HAP-1 (cell line): ENCODE measurements at regions not wholly inside any gene's neighbourhood (a gene's known extent, or its start where the extent isn't known, plus 50 kb on each side); places are given as distances from the start of the nearest gene placed in this dataset.
"Not testable (repeated sequence)": the region's sequence is repeated elsewhere in the genome, so short reads cannot be mapped to it uniquely, and the experiment has no call there.

ENCODE experiments used
- DNase-seq, 2 experiments: peaks; one replicate each; pipeline ENCODE4 v3.0.0-alpha.2; 2016 to 2020; ENCODE audit warnings: low spot score in 2 of 2
- H3K27me3 ChIP-seq: fragments of 250-450 bp; sonication (Bioruptor Pico); 2 replicates; pipeline ENCODE4 v1.5.1; 2020; ENCODE audit warnings: low read depth, mild to moderate bottlenecking, moderate library complexity
- H3K36me3 ChIP-seq: fragments of 250-450 bp; sonication (Bioruptor Pico); replicated peaks from 2 replicates; pipeline ENCODE4 v1.5.1; 2020; ENCODE audit warnings: mild to moderate bottlenecking
- H3K4me1 ChIP-seq: fragments of 250-450 bp; sonication (Bioruptor Pico); 2 replicates; pipeline ENCODE4 v1.5.1; 2020; ENCODE audit warnings: mild to moderate bottlenecking
- H3K4me3 ChIP-seq: fragments of 250-450 bp; sonication (Bioruptor Pico); 2 replicates; pipeline ENCODE4 v1.5.1; 2020; ENCODE audit warnings: mild to moderate bottlenecking, moderate library complexity
- H3K9me3 ChIP-seq: fragments of 250-450 bp; sonication (Bioruptor Pico); 2 replicates; pipeline ENCODE4 v1.5.1; 2020; ENCODE audit warnings: mild to moderate bottlenecking, moderate library complexity
- in situ Hi-C: fragments of 300-500 bp; cut with MboI; formaldehyde crosslinking; loops from 3 replicates; pipeline ENCODE4 v1.14.3; 2020; ENCODE audit warnings: low sequenced_read_pairs, inconsistent platforms, mixed read lengths

DNA sequence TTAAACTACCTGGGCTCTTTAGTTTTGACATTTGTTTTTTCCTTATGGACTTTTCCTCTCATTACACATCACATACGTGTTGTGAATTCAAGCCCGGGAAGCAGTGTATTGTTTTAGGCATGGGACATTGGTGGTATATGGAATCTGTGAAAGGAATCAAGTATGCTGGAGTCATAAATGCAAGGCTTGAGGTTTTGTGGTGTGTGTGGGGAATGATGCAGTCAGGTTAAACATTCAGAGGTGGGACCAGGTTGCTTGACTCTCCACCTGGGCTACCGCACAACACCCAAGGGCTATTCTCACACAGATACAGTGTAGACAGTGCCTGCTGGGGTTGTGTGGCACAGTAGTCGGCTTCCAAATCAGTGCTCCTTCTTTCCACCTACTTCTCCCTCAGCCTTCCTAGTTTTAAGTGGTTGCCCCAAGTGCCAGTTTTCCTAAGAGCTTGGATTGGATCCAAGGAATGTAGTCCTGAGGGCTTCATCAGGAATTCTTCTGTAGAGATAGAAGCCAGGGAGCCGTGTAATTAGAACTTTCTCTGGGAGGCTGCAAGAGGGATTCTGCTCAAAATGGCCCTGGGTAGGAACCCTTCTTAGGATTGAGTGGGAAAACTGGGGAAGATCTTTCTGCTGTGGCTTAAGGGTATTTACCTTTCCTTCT, 243.7 kb downstream of the C12orf75 start:
- Histone ChIP-seq H3K4me1 (no peaks in the 10 kb centered on the region), H3K36me3 (no peaks in the 10 kb centered on the region), H3K9me3 (no peaks in the 10 kb centered on the region), H3K4me3 (no peak overlapping the region), H3K27me3 (no peaks in the 10 kb centered on the region)
- in situ Hi-C loops: no loop called here
- no peak for DNase-seq

- Histone ChIP-seq H3K4me3 (no peak overlapping the region), H3K4me1 (no peaks in the 10 kb centered on the region), H3K9me3 (no peaks in the 10 kb centered on the region), H3K27me3 (no peaks in the 10 kb centered on the region), H3K36me3 (no peaks in the 10 kb centered on the region)
- in situ Hi-C loops: no loop called here
- no peak for DNase-seq
Observed at GRCh38 chr12:105575235-105575634, 244.7 kb downstream of the C12orf75 start.

GRCh38 chr12:105576261-105576660, 245.8 kb downstream of the C12orf75 start:
- Histone ChIP-seq H3K36me3 (no peaks in the 10 kb centered on the region), H3K27me3 (no peaks in the 10 kb centered on the region), H3K4me3 (no peak overlapping the region), H3K9me3 (no peaks in the 10 kb centered on the region), H3K4me1 (no peaks in the 10 kb centered on the region)
- DNase-seq: no peak
- in situ Hi-C loops: no loop called here

DNA sequence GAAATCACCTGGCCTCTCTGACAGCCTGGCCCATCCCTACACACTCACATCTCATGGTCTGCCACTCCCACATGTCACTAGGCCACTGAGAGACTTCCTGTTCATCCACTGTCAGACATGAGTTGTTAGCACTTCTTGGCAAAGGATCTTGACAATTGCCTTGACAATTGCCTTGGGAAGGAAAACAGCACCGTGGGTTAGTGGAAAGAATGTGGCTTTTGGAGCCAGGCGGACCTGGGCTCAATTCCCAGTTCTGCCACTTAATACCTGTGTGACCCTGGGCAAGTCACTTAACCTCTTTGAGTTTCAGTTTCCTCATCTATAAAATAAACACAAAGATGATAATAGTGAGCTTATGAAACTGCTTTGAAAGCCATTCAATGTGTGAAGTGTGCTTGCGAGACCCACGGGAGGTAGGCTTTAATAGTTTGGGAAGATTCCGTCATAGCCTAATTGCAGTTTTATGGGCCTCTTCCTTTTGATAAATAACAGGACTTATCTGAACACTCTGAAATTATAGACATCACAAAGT, 250.4 kb downstream of the C12orf75 start:
- no peak overlapping the region for H3K4me3 ChIP-seq
- in situ Hi-C loops: no loop called here
- no peaks in the 10 kb centered on the region for H3K9me3 ChIP-seq
- no peaks in the 10 kb centered on the region for H3K4me1 ChIP-seq
- DNase-seq: no peak
- no peaks in the 10 kb centered on the region for H3K27me3 ChIP-seq
- H3K36me3 ChIP-seq: no peaks in the 10 kb centered on the region

GRCh38 chr12:105581420-105581819, 250.9 kb downstream of the C12orf75 start:
- Histone ChIP-seq H3K4me1 (no peaks in the 10 kb centered on the region), H3K4me3 (no peak overlapping the region), H3K9me3 (no peaks in the 10 kb centered on the region), H3K36me3 (no peaks in the 10 kb centered on the region), H3K27me3 (no peaks in the 10 kb centered on the region)
- DNase-seq: no peak
- in situ Hi-C loops: no loop called here

GRCh38 chr12:105585107-105585506, 254.6 kb downstream of the C12orf75 start:
- no peak for DNase-seq
- Histone ChIP-seq H3K4me1 (no peaks in the 10 kb centered on the region), H3K4me3 (no peak overlapping the region), H3K27me3 (no peaks in the 10 kb centered on the region), H3K9me3 (no peaks in the 10 kb centered on the region), H3K36me3 (no peaks in the 10 kb centered on the region)
- in situ Hi-C loops: no loop called here

DNA sequence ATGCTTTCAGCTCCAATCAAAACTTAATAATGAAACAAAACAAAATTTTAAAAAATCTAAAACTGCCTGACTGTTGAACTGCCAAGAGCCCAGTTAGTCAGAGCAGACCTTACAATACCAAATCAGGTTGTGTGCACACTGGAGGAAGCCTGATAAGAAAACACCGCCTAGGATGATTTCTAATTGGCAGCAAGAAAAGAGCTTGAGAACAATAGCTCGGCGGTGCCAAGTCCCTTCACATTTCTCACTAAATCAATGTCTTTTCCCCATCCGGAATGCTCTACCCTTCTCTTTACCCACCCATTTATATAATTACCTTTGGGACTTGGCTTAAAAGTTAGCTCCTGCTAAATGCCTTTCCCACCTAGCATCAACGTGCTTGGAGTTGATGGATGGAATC, 256.7 kb downstream of the C12orf75 start:
- Histone ChIP-seq H3K27me3 (no peaks in the 10 kb centered on the region), H3K36me3 (no peaks in the 10 kb centered on the region), H3K9me3 (no peaks in the 10 kb centered on the region), H3K4me3 (no peak overlapping the region), H3K4me1 (no peaks in the 10 kb centered on the region)
- DNase-seq: no peak
- in situ Hi-C loops: no loop called here

DNA sequence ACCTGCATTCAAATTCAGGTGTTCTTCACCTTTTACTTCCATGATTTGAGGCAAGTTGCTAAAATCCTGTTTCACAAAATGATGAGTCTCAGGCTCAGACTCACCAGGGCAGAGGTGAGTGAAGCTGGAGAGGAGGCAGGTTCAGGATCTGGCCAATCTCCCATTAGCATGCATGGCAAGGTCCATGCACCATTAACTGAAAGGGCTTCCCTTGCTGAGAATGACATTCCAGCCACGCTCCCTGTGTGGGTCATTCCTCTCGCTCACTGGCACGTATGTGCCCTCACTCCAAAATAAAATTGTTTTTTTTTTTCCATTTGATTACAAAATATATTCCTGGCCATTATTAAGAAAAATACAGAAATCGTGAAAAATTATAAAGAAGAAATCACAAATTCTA, 257.6 kb downstream of the C12orf75 start:
- H3K27me3 ChIP-seq: no peaks in the 10 kb centered on the region
- no peaks in the 10 kb centered on the region for H3K36me3 ChIP-seq
- H3K4me3 ChIP-seq: no peak overlapping the region
- DNase-seq: no peak
- H3K9me3 ChIP-seq: no peaks in the 10 kb centered on the region
- H3K4me1 ChIP-seq: no peaks in the 10 kb centered on the region
- in situ Hi-C loops: no loop called here

GRCh38 chr12:105590571-105590970, 260.1 kb downstream of the C12orf75 start:
- H3K4me1 ChIP-seq: no peaks in the 10 kb centered on the region
- DNase-seq: no peak
- H3K27me3 ChIP-seq: no peaks in the 10 kb centered on the region
- H3K36me3 ChIP-seq: no peaks in the 10 kb centered on the region
- in situ Hi-C loops: no loop called here
- H3K4me3 ChIP-seq: no peak overlapping the region
- no peaks in the 10 kb centered on the region for H3K9me3 ChIP-seq

DNA sequence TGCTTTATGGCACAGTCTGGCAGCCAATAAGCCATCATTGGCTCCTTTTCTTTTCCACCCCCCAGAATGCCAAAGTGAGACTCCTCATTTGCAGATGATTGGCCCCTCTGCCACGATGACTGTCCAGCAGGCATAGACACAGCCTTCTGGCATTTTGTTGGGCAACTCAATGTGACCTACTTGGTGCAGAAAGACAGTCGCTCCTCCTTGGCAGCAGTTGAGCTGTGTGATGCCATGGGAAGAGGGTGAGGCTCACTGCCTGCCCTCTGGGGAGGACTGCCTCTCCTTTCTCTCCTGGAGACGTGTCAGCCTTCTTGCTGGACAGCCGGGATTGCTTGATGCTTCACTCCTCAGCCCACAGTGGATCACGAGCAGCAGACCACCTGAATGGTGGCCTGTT, 264.9 kb downstream of the C12orf75 start:
- H3K9me3 ChIP-seq: 0 out of 2 replicates have a peak, but pooled peaks cover 2% of the 10 kb centered on the region
- no peak overlapping the region for H3K4me3 ChIP-seq
- peaks cover 9% of the 10 kb centered on the region; the same call in 1 of the 2 replicates for H3K4me1 ChIP-seq
- no peak for DNase-seq
- no peaks in the 10 kb centered on the region for H3K36me3 ChIP-seq
- no peaks in the 10 kb centered on the region for H3K27me3 ChIP-seq
- in situ Hi-C loops: no loop called here

- Histone ChIP-seq H3K9me3 (0 out of 2 replicates have a peak, but pooled peaks cover 2% of the 10 kb centered on the region), H3K27me3 (no peaks in the 10 kb centered on the region), H3K4me3 (no peak overlapping the region), H3K36me3 (no peaks in the 10 kb centered on the region), H3K4me1 (peaks cover 9% of the 10 kb centered on the region; the same call in 1 of the 2 replicates)
- no peak for DNase-seq
- in situ Hi-C loops: no loop called here
Observed at GRCh38 chr12:105596731-105597130, 266.2 kb downstream of the C12orf75 start.

- Histone ChIP-seq H3K4me1 (peaks cover 9% of the 10 kb centered on the region; the same call in 1 of the 2 replicates), H3K27me3 (no peaks in the 10 kb centered on the region), H3K36me3 (no peaks in the 10 kb centered on the region), H3K4me3 (no peak overlapping the region), H3K9me3 (0 out of 2 replicates have a peak, but pooled peaks cover 2% of the 10 kb centered on the region)
- in situ Hi-C loops: no loop called here
- no peak for DNase-seq
Observed at GRCh38 chr12:105598031-105598430, 267.5 kb downstream of the C12orf75 start.

DNA sequence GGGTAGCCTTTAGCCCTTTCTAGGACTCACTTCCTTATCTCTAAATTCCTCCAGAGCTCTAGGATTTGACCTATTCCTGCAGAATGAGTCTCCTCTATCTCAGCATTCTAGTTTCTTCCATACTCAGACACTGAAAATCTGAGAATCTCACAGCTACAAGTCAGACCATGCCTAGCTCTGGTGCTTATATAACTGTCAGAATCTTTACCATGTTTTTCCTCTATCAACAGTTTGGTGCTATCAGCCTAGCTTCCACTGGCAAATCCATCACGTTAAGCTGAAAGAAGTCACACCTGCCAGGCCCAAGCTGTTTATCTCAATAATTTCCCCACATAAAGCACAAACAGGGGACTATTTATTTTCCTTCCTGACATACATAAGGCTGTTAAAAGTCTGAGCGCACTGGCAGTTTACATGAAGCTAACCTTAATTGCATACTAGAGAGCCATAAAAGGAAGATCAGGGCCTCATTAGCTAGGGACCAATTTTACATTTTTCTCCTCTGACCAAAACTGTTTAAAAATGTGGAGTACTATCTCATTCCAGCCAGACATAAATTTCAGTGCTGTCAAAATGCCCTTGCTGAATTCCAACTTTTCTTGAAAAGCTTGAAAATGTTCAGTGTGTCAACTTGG, 270.5 kb downstream of the C12orf75 start:
- 0 out of 2 replicates have a peak, but pooled peaks cover 2% of the 10 kb centered on the region for H3K9me3 ChIP-seq
- in situ Hi-C loops: no loop called here
- no peaks in the 10 kb centered on the region for H3K27me3 ChIP-seq
- no peak overlapping the region for H3K4me3 ChIP-seq
- DNase-seq: no peak
- no peaks in the 10 kb centered on the region for H3K36me3 ChIP-seq
- H3K4me1 ChIP-seq: peaks cover 4% of the 10 kb centered on the region; the same call in 1 of the 2 replicates

GRCh38 chr12:105602312-105602711, 271.8 kb downstream of the C12orf75 start:
- in situ Hi-C loops, H3K27me3 ChIP-seq, H3K9me3 ChIP-seq, H3K4me3 ChIP-seq, H3K36me3 ChIP-seq, DNase-seq, H3K4me1 ChIP-seq: not testable (repeated sequence)
